NCI-H526 (cell line): ENCODE measurements at regions not wholly inside any gene's neighbourhood (a gene's known extent, or its start where the extent isn't known, plus 50 kb on each side); places are given as distances from the start of the nearest gene placed in this dataset.
"Not testable (repeated sequence)": the region's sequence is repeated elsewhere in the genome, so short reads cannot be mapped to it uniquely, and the experiment has no call there.

ENCODE experiments used
- DNase-seq, 2 experiments: peaks; one replicate each; lab custom pipeline; 2025; lab: John Stamatoyannopoulos, UW

GRCh38 chr3:4071481-4072184 is 231.5 kb upstream of the SETMAR start:
- peak; percentile 7 to 43 for DNase-seq

DNA sequence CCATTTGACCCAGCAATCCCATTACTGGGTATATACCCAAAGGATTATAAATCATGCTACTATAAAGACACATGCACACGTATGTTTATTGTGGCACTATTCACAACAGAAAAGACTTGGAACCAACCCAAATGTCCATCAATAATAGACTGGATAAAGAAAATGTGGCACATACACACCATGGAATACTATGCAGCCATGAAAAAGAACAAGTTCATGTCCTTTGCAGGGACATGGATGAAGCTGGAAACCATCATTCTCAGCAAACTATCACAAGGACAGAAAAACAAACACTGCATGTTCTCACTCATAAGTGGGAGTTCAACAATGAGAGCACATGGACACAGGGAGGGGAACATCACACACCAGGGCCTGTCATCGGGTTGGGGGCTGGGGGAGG is 225.9 kb upstream of the SETMAR start:
- DNase-seq, result not testable (repeated sequence)

GRCh38 chr3:4077950-4078349 is 225.2 kb upstream of the SETMAR start:
- DNase-seq, result no peak

GRCh38 chr3:4078903-4079302 is 224.3 kb upstream of the SETMAR start:
- DNase-seq, result no peak

DNA sequence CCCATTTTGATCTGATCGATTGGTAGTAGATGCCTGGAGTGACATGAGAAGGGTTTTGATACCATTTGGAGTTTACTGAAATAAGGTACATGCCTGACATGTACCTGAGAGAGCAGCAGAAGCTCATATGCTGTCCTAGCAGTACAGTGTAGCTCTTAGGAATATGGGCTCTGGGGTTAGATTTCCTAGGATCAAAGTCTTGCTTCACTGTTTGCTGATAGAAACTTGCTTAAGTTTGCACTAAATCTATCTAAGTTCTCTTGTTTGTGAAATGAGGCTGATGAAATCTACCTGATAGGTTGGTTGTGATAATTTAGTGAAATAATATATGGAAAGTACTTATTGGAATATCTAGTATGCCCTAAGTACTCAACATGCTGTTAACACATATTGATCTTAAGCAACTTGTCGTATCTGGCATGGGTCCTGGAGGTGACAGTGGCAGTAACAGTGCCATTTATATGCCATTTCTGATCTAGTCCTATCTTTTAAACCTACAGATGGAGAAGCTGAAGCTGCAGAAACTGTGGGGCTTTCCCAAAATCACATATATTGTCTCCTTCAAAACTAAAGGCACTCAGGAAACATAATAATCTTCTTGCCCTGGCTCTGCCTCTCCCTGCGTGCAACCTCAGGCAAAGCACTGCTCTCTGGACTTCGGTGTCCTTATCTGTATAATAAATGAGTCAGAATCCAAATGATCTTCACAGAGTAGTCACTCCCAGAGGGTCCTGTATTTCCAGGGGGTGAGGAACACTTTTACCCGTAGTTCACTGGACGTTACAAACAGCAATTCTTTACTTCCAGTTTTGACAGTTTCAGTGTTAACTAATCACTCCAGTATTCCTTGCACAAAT is 223.6 kb upstream of the SETMAR start:
- no peak for DNase-seq

- no peak for DNase-seq
Measured at GRCh38 chr3:4083225-4084015, 219.7 kb upstream of the SETMAR start.

- no peak for DNase-seq
Measured at GRCh38 chr3:4084271-4084670, 218.9 kb upstream of the SETMAR start.

DNA sequence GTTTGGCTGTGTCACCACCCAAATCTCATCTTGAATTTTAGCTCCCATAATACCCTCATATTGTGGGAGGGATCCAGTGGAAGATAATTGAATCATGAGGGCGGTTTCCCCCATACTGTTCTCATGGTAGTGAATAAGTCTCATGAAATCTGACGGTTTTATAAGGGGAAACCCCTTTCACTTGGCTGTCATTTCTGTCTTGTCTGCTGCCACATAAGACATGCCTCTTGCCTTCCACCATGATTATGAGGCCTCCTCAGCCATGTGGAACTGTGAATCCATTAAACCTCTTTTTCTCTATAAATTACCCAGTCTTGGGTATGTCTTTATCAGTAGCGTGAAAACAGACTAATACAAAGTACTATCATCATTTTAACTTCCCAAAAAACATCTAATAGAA is 216.5 kb upstream of the SETMAR start:
- DNase-seq, result not testable (repeated sequence)

DNA sequence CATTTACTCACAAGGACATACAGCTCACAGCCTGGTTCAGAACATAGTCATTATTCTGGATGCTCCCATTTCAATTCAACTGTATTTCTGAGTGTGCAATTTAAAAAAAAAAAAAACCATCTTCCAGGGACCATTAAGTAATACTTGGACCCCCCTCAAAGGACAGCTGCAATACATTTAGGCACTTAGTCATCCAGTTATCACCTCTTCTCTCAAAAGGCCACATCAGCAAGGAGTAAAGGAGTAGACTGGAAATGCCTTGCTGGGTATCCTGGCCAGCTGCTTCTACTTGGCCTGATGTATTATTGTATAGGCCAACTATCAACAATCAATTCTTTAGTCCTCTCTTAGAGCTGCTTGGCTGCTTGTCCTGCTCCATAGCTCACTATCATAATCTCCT is 211.4 kb upstream of the SETMAR start:
- DNase-seq, result no peak

- DNase-seq, result no peak
Measured at GRCh38 chr3:4097801-4098200, 205.4 kb upstream of the SETMAR start.

DNA sequence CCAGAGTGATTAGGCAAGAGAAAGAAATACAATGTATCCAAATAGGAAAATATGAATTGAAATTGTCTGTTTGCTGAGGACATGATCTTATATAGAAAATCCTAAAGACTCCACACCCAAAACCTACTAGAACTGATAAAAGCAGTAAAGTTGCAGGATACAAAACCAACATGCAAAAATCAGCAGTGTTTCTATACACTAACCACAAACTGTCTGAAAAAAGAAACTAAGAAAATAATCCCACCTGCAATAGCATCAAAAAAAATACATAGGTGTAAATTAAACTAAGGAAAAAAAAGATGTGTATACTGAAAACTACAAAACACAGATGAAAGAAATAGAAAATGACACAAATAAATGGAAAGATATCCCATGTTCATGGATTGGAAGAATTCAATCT is 203.6 kb upstream of the SETMAR start:
- DNase-seq, result no peak

GRCh38 chr3:4107430-4107829 is 195.7 kb upstream of the SETMAR start:
- DNase-seq, result no peak

DNA sequence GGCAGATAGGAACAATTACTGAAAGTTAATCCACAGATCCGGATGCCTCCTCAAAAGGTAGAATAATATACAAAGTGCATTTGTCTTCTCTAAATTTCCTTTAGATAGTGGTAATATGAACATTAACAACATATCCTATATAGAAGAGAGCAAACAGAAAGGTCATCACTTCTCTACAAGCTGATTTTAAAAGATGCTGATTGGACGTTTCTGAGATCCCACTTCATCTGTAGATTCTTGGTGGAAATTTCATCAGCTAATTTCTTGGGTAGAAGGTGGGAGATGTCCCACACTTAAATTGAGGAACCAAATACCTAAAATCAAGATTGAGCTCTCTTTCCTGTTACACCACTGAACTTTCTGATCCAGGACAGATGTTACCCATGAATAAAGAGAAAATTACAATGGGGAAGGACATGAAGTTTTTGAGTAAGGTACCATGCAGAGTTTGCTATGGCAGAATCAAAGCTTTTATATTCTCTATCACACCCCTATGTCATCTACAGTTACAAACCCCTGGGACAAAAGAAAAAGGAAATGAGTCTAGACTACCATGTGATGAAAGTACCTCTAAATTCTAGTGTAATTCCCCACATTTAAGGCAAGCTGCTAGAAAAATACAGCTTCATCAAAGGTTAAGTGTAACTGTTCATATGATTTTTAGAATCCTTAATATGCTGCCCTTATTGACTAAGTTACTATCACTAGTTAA is 189.2 kb upstream of the SETMAR start:
- DNase-seq, result no peak

- DNase-seq, result no peak
Measured at GRCh38 chr3:4119119-4119518, 184.1 kb upstream of the SETMAR start.

DNA sequence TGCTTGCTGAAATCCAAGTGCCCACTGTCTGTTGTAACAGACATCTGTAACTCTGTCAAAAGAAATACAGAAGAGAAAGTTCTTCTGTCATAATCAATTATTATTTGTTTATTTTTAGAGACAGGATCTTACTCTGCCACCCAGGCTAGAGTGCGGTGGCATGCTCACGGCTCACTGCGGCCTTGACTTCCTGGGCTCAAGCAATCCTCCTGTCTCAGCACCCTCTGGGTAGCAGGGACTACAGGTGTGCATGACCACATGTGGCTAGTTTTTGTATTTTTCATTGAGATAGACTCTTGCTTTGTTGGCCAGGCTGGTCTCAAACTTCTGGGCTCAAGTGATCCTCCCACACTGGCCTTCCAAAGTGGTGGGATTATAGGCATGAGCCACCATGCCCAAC is 177.6 kb upstream of the SETMAR start:
- no peak for DNase-seq

DNA sequence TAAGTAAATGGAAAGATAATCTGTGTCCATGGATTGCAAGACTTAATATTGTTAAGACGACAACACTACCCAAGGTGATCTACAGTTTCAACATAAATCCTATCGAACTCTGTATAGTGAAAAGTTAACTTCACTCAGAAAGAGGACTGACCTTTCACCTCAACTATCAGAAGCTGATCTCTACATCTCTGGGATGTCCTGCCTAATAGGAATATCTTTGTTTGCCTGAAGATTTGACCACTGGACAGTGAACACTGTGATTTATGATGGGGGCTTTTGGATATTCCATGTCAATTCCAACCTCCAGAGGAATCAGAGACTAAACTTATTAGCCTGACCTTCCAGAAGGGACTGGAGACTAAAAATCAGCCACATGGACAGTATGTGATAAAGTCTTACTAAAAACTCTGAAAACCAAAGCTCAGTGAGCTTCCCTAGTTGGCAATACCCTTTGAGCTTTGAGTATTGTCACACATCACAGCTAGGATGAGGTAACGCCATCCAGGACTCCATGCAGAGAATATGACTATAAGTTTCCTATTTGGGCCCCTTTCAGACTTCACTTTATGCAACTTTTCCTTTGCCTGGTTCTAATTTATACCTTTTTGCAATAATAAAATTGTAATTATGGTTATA is 164.9 kb upstream of the SETMAR start:
- DNase-seq, result no peak

DNA sequence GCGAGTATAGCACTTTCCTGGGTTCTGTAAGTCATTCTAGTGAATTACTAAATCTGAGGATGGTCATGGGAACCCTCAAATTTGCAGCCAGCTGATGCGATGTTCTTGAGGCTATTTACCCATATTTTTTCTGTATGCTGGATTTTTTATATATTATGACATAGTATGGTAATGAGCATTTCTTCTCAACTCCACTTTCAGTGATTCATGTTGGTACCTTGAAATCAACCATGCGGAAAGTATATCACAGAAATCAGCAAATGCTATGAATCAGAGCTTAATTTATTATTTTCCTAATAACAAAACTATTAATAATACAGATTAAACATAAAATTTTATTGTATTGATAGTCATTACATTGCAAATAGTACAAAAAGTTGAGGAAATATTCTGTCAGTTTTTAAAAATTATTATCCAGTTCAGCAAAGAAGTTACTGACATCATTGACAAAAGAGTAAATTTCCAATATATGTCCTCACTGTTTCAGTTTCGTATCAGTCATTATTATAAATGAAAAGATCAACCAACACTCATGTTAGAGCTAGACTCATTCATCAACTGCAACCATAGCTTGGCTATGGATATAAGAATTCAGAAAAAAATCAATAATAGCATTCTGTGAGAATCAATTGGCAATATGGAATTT is 164.3 kb upstream of the SETMAR start:
- no peak for DNase-seq

DNA sequence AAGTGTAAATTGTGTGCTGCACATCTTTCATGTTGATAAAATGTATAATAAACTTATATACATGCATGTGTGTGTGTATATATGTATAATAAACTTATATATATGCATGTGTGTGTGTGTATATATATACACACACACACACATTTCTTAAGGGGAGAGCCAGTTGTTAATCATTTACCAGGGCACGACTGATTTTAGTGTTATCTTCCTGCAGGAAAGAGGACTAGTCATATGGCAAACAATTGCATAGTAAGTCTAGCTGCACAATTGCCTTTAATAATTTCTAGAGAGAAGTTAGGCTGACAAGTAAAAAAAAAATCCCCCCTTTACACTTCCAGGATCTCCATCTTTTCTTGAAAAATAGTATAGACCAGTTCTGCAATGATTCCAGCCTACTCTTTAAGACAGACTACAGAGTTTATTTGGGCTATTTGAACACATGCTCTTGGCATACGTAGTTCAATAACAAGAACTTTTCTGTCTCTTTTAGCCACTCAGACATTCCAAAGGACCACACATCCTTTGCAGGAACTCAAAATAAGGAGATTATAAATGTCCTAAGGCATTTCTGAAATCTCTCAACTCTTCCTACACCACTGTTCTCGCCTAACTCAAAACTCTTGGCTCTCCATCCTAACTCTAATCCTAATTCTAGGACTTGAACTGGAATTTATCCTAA is 163.6 kb upstream of the SETMAR start:
- DNase-seq, result peak in 1 of 2 experiments; percentile 20

DNA sequence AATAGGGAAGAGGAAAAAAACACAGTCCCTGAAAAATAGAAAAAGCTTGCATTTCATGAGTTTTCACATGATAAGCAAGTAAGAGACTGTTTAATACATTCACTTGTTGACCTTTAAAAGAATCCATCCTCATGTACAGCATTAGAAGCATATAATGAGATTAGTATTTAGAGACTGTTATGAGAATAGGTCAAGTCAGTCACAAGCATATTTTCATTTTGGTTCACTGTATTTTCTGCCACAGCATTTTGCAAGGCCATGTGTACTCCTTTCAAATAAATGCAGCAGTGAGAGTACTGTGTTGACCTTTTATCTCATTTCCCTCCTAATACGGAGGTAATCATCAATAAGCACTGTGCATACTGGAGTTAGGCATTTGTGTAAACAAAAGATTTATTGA is 162.2 kb upstream of the SETMAR start:
- DNase-seq, result no peak

- DNase-seq, result no peak
Measured at GRCh38 chr3:4147556-4148118, 155.5 kb upstream of the SETMAR start.
